Posterior vena cava (tissue), 2 donors: ENCODE measurements at regions not wholly inside any gene's neighbourhood (a gene's known extent, or its start where the extent isn't known, plus 50 kb on each side); places are given as distances from the start of the nearest gene placed in this dataset.

ENCODE experiments used
- DNase-seq: peaks from one replicate; pipeline ENCODE4 v3.0.0-alpha.2; 2020; ENCODE audit warnings: low spot score
- intact Hi-C, 2 donors: fragments of 100-400 bp; cut with DNase I; formaldehyde crosslinking; loops; one replicate each; pipeline versions ENCODE4 v1.14.1 to v1.14.2; 2022 to 2023
- donor health status: DM: yes; HTN: yes; CAD: no.
- donor health status: DM: yes; HTN: yes; CAD: no.

- intact Hi-C loops = no loop called here
- no peak for DNase-seq
These were observed 719.5 kb downstream of the TRIML1 start for GRCh38 chr4:188858696-188859095.

GRCh38 chr4:188864741-188865140 lies 725.5 kb downstream of the TRIML1 start:
- intact Hi-C loops = no loop called here

GRCh38 chr4:188867796-188868195 lies 728.6 kb downstream of the TRIML1 start:
- intact Hi-C loops = no loop called here
- no peak for DNase-seq

More at GRCh38 chr4:188864741-188865140, 725.5 kb downstream of the TRIML1 start:
- no peak for DNase-seq

- intact Hi-C loops = no loop called here
- DNase-seq = no peak
These were observed 730.3 kb downstream of the TRIML1 start for GRCh38 chr4:188869581-188869980.

- intact Hi-C loops = no loop called here
- DNase-seq = no peak
These were observed 733.6 kb downstream of the TRIML1 start for GRCh38 chr4:188872809-188873208.

GRCh38 chr4:188876881-188877280 lies 737.6 kb downstream of the TRIML1 start:
- intact Hi-C loops = no loop called here
- no peak for DNase-seq

GRCh38 chr4:188879598-188879997 lies 740.4 kb downstream of the TRIML1 start:
- DNase-seq = no peak
- intact Hi-C loops = no loop called here

- intact Hi-C loops = no loop called here
- no peak for DNase-seq
These were observed 748.7 kb downstream of the TRIML1 start for GRCh38 chr4:188887905-188888304.

GRCh38 chr4:188892837-188893236 lies 753.6 kb downstream of the TRIML1 start:
- intact Hi-C loops = no loop called here
- DNase-seq = no peak

GRCh38 chr4:188903986-188904385 lies 764.7 kb downstream of the TRIML1 start:
- intact Hi-C loops = no loop called here
- DNase-seq = no peak

- intact Hi-C loops = no loop called here
- no peak for DNase-seq
These were observed 765.4 kb downstream of the TRIML1 start for GRCh38 chr4:188904617-188905016.

- intact Hi-C loops = no loop called here
- no peak for DNase-seq
These were observed 766.0 kb downstream of the TRIML1 start for GRCh38 chr4:188905248-188905647.

GRCh38 chr4:188911199-188911598 lies 772.0 kb downstream of the TRIML1 start:
- intact Hi-C loops = no loop called here
- no peak for DNase-seq

GRCh38 chr4:188911707-188912106 lies 772.5 kb downstream of the TRIML1 start:
- no peak for DNase-seq
- intact Hi-C loops = no loop called here

GRCh38 chr4:188915175-188915574 lies 775.9 kb downstream of the TRIML1 start:
- DNase-seq = no peak
- intact Hi-C loops = no loop called here

- DNase-seq = no peak
- intact Hi-C loops = no loop called here
These were observed 779.5 kb downstream of the TRIML1 start for GRCh38 chr4:188918787-188919186.

- intact Hi-C loops = no loop called here
- no peak for DNase-seq
These were observed 791.6 kb downstream of the TRIML1 start for GRCh38 chr4:188930822-188931221.

- intact Hi-C loops = no loop called here
- DNase-seq = no peak
These were observed 795.2 kb downstream of the TRIML1 start for GRCh38 chr4:188934320-188934962.

- DNase-seq = no peak
- intact Hi-C loops = no loop called here
These were observed 802.4 kb downstream of the TRIML1 start for GRCh38 chr4:188941524-188942119.

- intact Hi-C loops = no loop called here
- DNase-seq = no peak
These were observed 803.4 kb downstream of the TRIML1 start for GRCh38 chr4:188942606-188943005.

GRCh38 chr4:188949596-188949995 lies 810.4 kb downstream of the TRIML1 start:
- DNase-seq = no peak

More at GRCh38 chr4:188949596-188949995, 810.4 kb downstream of the TRIML1 start:
- intact Hi-C loops = no loop called here
